HPDE6-E6E7 (cell line): ENCODE measurements at regions not wholly inside any gene's neighbourhood (a gene's known extent, or its start where the extent isn't known, plus 50 kb on each side); places are given as distances from the start of the nearest gene placed in this dataset.
"Not testable (repeated sequence)": the region's sequence is repeated elsewhere in the genome, so short reads cannot be mapped to it uniquely, and the experiment has no call there.

ENCODE experiments used
- DNase-seq: peaks from one replicate; pipeline ENCODE4 v3.0.0; 2011; ENCODE audit warnings: missing footprints; ENCODE audit errors: extremely low spot score

GRCh38 chr14:48052973-48053372 lies 377.6 kb upstream of the MDGA2 start:
- DNase-seq, result no peak

- no peak for DNase-seq
Observed at GRCh38 chr14:48035836-48036235, 360.4 kb upstream of the MDGA2 start.

DNA sequence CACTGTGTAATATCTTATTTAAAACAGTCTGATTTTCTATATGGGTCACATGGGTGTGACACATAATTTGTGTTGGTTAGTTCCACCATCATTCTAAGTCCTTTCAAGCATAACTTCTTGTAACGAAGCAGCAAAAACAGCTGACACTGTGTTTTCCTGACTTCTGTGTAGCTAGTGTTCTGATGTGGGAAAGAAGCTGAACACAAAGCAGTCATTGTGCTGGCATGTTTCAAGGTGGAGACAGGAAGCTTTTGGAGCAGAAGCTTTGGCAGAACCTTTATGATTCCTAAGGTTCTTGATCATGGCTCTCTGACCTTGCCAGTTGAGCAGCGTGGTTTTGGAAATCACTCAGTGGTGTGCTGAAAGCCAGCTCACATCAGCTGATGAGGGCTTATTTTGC lies 351.7 kb upstream of the MDGA2 start:
- DNase-seq, result no peak

GRCh38 chr14:48023881-48024280 lies 348.5 kb upstream of the MDGA2 start:
- no peak for DNase-seq

DNA sequence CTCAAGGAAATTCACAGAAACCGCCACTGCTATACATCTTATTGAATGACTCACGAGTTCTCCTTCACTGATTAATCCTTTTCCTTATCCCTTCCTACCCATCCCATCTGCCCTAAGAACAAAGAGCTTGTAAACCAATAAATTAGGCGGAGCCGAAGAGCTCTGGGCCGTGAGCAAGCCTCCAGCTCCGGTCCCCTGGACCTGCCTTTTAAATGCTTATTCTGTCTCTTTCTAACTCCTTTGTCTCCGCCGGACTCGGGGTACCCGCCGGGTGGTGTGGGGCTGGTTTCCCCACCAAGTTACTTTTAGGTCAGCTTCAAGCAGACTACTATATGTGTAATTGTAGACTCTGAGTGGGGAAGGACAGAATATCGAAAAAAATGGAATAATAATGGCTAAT lies 336.1 kb upstream of the MDGA2 start:
- not testable (repeated sequence) for DNase-seq

DNA sequence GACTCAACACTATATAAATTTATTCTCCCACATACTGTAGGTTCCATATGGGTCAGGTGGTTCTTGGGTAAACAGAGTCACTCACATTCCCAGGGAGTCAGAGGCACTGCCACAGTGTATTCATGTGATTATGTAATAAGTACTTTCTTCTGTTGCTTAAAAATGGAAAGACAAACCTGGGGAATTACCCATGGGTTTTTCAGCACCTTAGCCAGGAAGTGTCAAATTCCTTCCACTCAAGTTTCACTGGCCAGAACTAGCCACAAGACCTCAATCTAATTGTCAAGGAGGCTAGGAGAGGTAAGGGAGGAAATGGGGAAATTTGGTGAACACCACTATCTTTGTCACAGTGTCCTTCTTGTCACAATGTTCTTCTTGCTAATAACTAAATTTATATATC lies 333.2 kb upstream of the MDGA2 start:
- no peak for DNase-seq

DNA sequence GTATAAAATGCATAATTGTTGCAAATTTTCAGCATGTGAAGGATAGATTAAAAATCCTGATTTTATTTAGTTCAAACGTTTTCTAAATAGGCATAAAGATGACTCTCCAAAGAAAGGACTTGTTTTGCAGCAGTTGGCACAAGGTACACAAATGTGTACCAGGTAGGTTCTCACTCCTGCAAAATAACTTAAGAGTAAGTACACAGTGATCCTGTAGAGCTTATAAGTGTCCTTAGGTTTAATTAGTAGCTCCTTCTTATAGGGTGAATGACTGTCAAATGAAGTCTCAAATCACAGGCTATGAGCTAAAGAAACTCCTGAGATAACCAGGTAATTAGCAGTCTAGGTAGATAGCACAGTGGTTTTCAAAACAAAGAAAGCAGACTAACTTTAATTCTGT lies 330.6 kb upstream of the MDGA2 start:
- no peak for DNase-seq

GRCh38 chr14:47993883-47994282 lies 318.5 kb upstream of the MDGA2 start:
- DNase-seq, result no peak

DNA sequence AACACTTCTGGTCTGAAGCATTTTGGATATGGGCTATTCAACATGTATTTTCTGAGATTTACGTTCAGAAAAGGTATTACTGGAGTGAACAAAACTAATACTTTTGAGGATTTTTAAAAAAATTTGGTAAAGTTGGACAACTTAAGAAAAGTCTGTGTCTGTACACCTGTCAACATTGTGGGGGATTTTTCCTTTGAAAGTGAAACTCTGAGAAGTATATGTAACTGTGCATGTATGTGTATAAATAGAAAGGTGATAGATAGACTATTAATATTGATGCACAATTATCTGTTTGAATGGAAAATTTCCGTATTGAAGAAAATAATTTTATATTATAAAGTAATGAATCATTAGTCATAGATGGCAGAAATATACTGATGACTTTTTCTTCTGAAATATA lies 312.8 kb upstream of the MDGA2 start:
- no peak for DNase-seq

DNA sequence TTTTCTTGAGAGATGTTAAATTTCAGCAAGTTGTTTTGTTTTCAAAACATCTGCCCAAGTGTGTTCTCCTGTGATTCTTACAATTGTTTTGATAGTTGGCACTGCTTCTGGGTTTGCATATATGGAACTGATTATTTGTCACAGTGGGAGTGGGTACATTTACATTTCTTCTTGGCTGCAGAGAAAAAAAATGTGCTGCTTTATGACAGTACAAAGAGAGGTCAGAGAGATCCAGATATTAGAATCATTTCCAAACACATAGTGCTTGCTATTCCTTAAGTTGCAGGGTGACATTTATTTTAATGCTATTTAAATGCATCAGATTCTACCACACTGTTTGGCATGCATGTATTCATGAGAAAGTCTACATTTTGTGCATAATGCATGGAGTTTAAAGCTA lies 303.5 kb upstream of the MDGA2 start:
- no peak for DNase-seq

- no peak for DNase-seq
Observed at GRCh38 chr14:47976139-47976538, 300.7 kb upstream of the MDGA2 start.

DNA sequence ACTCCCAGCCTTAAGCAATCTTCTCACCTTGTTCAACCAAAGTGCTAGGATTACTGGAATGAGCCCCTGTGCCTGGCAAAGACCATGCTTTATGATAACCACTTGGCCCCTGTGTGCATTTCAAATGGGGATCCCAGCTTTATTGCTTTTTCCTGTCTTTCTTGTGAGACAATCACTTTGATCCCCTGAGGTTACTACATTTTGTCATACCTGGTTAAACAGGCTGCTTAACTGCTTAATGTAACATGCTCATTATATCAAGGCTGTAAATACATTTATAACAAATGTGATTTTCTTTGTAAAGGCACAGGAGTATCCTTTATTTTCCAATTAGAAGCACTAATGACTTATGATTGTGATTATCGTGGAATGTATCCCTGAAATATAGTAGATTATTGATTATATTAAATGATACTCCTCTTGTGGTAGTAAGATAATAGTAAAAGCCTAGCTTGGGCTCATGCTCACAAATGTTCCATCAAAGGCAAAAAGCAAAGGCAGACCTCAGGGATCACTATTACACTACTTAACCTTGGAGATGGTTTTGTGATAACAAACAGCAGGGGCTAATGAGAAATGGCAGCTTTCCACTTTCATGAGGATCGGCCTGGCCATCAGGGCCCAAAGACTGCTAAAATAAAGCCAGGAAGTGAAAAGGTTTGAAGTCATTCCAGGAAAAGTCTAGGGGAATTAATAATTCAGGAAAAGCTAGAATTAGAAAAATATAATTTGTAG lies 290.8 kb upstream of the MDGA2 start:
- no peak for DNase-seq

DNA sequence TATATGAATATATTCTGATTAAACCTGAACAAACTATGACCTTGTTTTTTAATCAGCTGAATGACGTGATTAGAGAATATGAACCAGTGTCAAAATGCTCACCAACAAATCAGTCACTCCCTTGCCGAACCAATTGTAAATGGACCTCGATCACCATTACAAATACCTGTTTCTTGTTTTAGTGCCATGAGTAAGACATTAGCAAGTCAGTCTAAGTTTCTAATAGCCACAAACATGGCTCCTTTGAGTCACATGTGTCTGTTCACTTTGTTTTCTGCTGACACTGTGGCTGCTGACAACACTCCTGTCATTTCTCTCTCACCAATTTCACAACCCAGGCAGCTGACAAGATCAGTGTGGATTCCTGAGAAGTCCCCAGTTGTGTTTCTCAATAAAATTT lies 286.2 kb upstream of the MDGA2 start:
- no peak for DNase-seq

DNA sequence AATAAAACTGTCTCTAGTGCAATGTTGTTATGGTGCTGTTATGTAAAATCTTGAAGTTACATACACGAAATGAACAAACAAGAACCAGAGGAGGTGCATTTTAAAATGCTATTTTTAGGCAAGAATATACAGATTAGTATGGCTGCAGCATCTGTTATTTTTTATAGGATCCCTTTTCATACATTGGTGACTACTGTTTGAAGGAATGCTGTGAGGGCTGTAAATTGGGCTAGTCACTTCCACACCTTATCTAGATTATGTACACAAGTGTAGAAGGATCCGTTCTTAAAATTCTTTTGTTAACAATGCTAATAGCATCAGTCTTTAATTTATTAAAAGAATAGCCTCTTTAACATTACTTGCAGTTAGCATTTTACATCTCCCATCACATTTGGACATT lies 284.3 kb upstream of the MDGA2 start:
- DNase-seq, result no peak

DNA sequence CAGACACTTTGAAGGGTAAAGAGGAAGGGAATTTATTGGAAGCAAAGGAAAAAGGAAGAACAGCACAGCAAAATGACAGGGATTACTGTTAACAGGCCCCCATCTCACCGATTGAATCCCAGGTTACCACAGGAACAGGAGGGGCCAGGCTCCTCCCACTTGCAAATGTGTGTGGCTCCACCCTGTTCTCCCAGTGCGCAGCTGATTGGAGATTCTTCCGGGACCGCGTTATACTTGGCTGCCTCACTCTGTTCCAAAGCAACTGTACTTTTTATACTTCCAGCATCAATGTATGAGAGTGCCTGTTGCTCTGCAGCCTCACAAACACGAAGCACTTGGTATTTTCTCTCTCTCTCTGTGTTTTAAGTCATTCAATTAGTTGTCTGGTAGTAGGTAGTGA lies 273.6 kb upstream of the MDGA2 start:
- no peak for DNase-seq

DNA sequence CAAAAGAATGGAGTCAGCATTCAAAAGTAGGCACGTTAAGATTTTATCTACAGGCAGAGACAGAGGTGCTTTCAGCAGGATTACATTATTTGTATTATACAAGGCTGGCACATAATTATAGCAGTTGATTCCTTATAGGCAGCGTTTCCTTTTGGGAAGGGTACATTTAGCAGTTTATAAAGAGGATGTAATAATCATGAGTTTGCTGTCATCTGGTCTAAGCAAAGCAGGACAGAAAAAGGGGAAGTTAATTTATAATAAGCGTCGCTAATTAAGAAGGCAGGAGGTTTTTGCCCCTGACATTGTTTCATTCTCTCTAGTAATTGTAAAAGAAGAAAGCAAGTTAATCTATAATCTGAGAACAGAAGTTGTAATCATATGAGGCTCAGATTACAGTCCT lies 259.9 kb upstream of the MDGA2 start:
- no peak for DNase-seq

- DNase-seq, result no peak
Observed at GRCh38 chr14:47929334-47929733, 253.9 kb upstream of the MDGA2 start.

GRCh38 chr14:47921133-47921532 lies 245.7 kb upstream of the MDGA2 start:
- no peak for DNase-seq

DNA sequence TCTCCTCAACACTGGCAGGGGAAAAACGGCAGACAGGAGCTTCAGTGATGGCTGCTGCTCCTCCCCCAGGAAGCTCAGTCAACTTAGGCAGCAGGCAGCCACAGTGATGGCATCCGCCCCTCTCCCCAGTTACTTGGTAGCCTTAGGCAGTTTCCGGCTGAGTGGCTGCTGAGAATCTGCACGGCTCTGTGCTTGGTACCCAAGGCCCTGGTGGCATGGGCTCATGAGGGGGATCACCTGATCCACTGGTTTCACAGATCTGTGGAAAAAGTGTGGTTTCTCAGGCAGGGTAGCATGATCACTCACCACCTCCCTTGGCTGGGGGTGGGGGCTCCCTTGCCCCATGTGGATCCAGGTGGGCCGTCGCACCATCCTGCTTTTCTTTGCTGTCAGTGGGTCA lies 244.6 kb upstream of the MDGA2 start:
- DNase-seq, result no peak

- DNase-seq, result no peak
Observed at GRCh38 chr14:47919334-47919846, 244.0 kb upstream of the MDGA2 start.

DNA sequence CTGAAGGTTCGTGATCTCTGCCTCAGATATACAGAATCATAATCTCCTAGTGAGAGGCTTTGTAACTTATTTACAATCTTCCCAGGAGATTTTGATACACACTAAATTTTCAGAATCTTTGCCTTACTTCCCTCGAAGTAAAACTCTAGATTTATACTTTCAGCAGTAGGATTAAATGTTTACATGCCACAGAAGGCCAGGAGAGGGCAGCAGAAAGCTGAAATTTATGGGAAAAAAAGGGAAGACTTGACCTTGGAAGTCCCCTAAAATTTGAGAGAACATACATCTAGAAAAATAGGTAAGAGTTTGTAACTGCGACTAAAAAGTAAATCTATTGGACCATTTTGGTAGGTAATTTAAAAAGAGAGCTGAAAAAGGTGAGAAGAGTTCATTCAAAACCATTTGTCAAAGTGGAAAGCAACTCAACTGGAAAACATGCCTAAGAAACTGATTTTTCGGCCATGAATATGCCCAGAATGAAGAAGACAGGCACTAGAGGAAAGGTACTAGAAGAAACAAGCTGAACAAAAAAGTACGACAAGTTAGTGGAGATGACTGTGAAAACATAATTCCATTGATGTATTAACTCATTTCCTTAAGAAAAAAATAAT lies 242.0 kb upstream of the MDGA2 start:
- no peak for DNase-seq

- DNase-seq, result not testable (repeated sequence)
Observed at GRCh38 chr14:47901141-47901540, 225.7 kb upstream of the MDGA2 start.

DNA sequence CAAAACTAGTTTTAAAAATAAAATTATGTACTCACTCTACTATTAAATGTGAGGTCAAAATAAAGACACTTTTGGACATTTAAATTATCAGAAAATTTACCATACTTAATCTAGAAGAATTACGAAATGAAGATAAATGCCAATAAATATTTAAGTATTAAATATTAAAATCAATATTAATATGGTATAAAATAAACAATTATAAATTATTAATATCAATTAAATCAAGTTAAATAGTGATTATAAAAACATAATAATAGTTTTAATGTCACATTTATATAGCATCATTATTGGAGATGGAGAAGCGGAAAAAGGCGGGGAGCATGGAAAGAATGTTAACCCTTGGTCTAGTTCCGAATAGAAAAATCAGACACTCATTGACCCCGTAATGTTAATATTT lies 224.3 kb upstream of the MDGA2 start:
- no peak for DNase-seq

DNA sequence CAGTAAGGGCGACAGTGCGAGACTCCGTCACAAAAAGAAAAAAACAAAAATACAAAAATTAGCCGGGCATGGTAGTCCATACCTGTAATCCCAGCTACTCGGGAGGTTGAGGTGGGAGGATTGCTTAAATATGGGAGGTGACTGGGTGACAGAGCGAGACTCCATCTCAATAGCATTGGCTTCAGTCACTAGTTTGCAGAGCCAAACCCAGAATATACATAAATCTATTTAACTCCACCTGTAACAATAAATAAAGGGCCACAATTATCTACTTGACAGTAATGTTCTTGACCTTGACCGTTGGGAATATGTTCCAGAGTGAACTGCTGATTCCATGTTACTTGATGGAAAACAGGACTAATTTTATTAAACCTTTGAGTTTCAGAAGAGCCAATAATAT lies 198.9 kb upstream of the MDGA2 start:
- DNase-seq, result no peak
